Mucosa of rectum (tissue), 2 donors: ENCODE measurements at regions not wholly inside any gene's neighbourhood (a gene's known extent, or its start where the extent isn't known, plus 50 kb on each side); places are given as distances from the start of the nearest gene placed in this dataset.

ENCODE experiments used
- H3K27ac ChIP-seq, 2 donors: one replicate each; pipeline ENCODE4 v1.7.0; 2013; ENCODE audit warnings: inconsistent platforms in 2 of 2, low read depth in 2 of 2, low read length in 2 of 2
- H3K27me3 ChIP-seq, 2 donors: one replicate each; pipeline ENCODE4 v1.7.0; 2013; ENCODE audit warnings: low read length in 2 of 2; ENCODE audit not compliant: control insufficient read depth in 2 of 2, insufficient read depth in 2 of 2
- H3K36me3 ChIP-seq, 2 donors: one replicate each; pipeline ENCODE4 v1.7.0; 2013; ENCODE audit warnings: low read length in 2 of 2; ENCODE audit not compliant: control insufficient read depth in 2 of 2, insufficient read depth in 2 of 2
- H3K4me1 ChIP-seq, 2 donors: one replicate each; pipeline ENCODE4 v1.7.0; 2013; ENCODE audit warnings: low read length in 2 of 2, mild to moderate bottlenecking in 1 of 2; ENCODE audit not compliant: control insufficient read depth in 2 of 2, insufficient read depth in 2 of 2
- H3K4me3 ChIP-seq, 2 donors: one replicate each; pipeline ENCODE4 v1.7.0; 2013; ENCODE audit warnings: low read length in 2 of 2
- H3K9ac ChIP-seq, 2 donors: one replicate each; pipeline ENCODE4 v1.7.0; 2013; ENCODE audit warnings: low read length in 2 of 2, low read depth in 1 of 2, mild to moderate bottlenecking in 1 of 2
- H3K9me3 ChIP-seq, 2 donors: one replicate each; pipeline ENCODE4 v1.7.0; 2013; ENCODE audit warnings: low read length in 2 of 2; ENCODE audit not compliant: control insufficient read depth in 2 of 2
- donor health status: healthy.
- donor health status: Normal muscosa, but diverticular disease.

DNA sequence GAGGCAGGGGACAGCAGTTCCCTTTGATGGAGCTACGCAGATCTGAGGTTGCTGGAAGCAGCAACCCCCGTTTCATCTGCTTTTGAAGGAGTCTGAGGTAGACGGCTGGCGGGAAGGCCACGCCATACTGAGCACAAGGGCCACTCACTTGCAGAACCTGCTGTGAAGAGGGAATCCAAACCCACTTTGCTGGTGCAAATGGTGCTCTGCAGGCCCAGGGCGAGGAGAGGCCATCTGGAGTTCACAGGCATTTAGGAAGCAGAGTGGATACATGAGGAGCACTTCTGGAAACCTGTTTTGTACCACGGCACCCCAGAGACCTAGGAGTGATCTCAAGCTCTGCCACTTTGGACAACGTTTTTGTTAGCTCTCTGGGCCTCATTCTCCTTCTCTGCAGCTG, 227.8 kb downstream of the UQCRFS1 start:
- H3K27me3 ChIP-seq = no peaks in the 10 kb centered on the region
- no peaks in the 10 kb centered on the region for H3K36me3 ChIP-seq
- H3K27ac ChIP-seq = no peak overlapping the region
- no peak overlapping the region for H3K4me3 ChIP-seq
- no peak overlapping the region for H3K9ac ChIP-seq
- no peaks in the 10 kb centered on the region for H3K9me3 ChIP-seq
- H3K4me1 ChIP-seq = no peaks in the 10 kb centered on the region

DNA sequence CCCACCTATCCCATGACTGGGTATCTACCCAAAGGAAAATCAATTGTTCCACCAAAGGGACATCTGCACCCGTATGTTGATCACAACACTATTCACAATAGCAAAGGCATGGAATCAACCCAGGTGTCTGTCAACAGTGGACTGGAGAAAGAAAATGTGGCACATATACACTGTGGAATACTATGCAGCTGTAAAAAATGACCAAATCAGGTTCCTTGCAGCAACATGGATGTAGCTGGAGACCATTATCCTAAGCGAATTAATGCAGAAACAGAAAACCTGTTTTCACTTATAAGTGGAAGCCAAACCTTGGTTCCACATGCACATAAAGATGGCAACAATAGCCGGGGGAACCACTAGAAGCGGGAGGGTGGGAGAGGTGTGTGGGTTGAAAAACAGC, 228.6 kb downstream of the UQCRFS1 start:
- no peaks in the 10 kb centered on the region for H3K27me3 ChIP-seq
- no peaks in the 10 kb centered on the region for H3K36me3 ChIP-seq
- H3K27ac ChIP-seq = no peak overlapping the region
- no peak overlapping the region for H3K9ac ChIP-seq
- no peak overlapping the region for H3K4me3 ChIP-seq
- H3K9me3 ChIP-seq = no peaks in the 10 kb centered on the region
- H3K4me1 ChIP-seq = no peaks in the 10 kb centered on the region

DNA sequence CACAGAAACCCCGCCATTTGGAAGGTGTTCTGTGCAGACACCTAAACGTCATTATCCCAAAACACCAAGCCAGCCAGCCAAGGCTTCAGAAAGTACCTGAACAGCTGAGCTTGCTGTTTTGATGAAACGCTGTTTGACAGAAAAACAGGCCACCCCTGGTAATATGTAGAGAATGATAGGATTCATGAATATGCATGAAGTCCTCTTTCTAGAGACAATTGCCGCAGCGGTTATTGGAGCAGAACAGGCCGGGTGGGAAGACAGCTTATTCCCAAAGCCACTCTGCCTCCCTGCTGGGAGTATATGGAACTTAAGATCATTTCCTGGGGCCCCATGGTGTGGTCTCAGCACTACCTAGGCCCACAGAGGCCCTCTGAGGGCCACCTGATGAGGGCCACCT, 229.5 kb downstream of the UQCRFS1 start:
- Histone ChIP-seq H3K4me3 (no peak overlapping the region), H3K9ac (no peak overlapping the region), H3K27me3 (no peaks in the 10 kb centered on the region), H3K4me1 (no peaks in the 10 kb centered on the region), H3K9me3 (no peaks in the 10 kb centered on the region), H3K36me3 (no peaks in the 10 kb centered on the region), H3K27ac (no peak overlapping the region)

DNA sequence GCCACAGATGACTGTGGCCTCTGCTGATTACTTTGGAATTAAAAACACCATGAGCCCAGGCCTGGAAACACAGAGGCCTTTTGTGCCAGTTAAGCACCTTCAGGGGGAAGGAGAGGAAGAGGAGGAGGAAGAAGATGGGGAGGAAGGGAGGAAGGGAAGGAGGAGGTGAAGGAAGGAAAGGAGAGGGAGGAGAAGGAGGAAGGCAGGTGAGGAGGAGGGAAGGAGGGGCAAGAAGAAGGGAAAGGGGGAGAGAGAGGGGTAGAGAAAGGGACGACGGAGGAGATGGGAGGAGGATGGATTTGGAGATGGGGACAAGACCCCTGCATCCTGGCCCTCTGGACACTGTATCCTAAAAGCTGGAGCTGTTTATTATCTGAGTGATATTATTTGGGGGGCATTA, 231.0 kb downstream of the UQCRFS1 start:
- Histone ChIP-seq H3K27me3 (no peaks in the 10 kb centered on the region), H3K9ac (no peak overlapping the region), H3K27ac (no peak overlapping the region), H3K4me1 (no peaks in the 10 kb centered on the region), H3K9me3 (no peaks in the 10 kb centered on the region), H3K36me3 (no peaks in the 10 kb centered on the region), H3K4me3 (no peak overlapping the region)

DNA sequence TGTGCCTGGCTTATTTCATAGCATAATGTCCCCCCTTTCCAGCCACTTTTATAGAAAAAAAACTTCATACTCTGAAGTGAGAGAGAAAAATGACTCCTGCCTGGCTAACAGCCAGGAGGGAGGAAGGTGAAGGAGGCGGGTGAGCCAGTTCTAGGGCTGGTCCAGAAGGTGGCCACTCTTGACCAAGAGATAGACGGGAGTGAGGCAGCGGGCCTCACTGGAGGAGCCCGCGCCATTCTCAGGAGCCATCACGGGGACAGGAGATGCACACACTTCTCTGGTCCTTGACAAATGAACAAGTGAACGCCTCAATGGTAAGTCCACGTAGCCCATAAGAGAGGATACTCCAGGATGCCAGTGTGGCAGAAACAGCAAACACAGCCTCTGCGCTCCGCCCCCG, 231.4 kb downstream of the UQCRFS1 start:
- Histone ChIP-seq H3K9me3 (no peaks in the 10 kb centered on the region), H3K4me3 (no peak overlapping the region), H3K27ac (no peak overlapping the region), H3K4me1 (no peaks in the 10 kb centered on the region), H3K27me3 (no peaks in the 10 kb centered on the region), H3K9ac (no peak overlapping the region), H3K36me3 (no peaks in the 10 kb centered on the region)

DNA sequence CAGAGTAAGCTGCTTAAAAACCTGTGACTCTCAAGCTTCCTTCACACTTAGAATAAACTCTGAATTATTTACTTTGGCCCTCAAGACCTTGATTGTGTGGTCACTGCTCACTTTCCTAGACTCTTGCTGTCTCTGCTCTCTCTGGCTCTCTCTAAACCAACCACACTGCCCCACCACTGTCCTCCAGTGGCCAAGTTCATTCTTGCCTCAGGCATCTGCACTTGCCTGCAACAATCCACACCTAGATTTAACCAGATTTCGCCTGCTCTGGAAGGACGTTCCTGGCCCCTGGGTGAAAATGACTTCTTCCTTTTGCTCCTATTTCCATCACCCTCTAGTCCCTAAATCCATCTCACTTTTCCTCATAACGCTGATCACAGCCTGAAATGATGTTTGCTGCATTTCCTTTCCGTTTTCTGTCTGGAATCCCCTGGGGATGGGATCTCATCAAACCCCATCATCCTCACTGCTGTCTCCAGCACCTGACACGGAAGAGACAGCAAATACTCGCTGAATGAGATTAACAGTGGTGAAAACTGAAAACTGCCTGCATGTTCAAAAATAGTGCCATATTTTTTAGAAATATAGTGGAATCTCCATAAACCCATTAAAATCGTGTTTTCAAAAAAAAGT, 232.6 kb downstream of the UQCRFS1 start:
- no peaks in the 10 kb centered on the region for H3K27me3 ChIP-seq
- no peaks in the 10 kb centered on the region for H3K36me3 ChIP-seq
- H3K9ac ChIP-seq = no peak overlapping the region
- H3K27ac ChIP-seq = no peak overlapping the region
- H3K4me1 ChIP-seq = no peaks in the 10 kb centered on the region
- H3K9me3 ChIP-seq = no peaks in the 10 kb centered on the region
- H3K4me3 ChIP-seq = no peak overlapping the region

DNA sequence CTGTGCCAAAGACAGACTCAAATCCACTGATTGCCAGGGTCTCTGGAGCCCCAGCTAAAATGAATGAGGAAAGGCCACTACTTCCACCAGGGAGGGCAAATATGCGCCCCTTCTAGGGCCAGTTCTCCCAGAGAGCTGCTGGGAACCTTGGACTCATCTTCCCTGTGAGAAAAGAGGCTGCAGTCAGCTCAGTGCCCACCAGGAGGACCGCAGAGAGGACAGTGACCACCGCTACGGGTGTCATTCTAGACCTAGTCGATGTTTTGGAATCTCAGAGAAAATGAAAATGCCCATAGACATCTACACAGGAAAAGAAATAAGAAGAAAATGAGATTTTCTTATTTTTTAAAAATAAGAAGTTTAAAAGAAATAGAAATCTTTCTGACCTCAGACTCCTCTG, 235.1 kb downstream of the UQCRFS1 start:
- Histone ChIP-seq H3K27ac (no peak overlapping the region), H3K4me1 (no peaks in the 10 kb centered on the region), H3K9ac (no peak overlapping the region), H3K27me3 (no peaks in the 10 kb centered on the region), H3K36me3 (no peaks in the 10 kb centered on the region), H3K9me3 (no peaks in the 10 kb centered on the region), H3K4me3 (no peak overlapping the region)

DNA sequence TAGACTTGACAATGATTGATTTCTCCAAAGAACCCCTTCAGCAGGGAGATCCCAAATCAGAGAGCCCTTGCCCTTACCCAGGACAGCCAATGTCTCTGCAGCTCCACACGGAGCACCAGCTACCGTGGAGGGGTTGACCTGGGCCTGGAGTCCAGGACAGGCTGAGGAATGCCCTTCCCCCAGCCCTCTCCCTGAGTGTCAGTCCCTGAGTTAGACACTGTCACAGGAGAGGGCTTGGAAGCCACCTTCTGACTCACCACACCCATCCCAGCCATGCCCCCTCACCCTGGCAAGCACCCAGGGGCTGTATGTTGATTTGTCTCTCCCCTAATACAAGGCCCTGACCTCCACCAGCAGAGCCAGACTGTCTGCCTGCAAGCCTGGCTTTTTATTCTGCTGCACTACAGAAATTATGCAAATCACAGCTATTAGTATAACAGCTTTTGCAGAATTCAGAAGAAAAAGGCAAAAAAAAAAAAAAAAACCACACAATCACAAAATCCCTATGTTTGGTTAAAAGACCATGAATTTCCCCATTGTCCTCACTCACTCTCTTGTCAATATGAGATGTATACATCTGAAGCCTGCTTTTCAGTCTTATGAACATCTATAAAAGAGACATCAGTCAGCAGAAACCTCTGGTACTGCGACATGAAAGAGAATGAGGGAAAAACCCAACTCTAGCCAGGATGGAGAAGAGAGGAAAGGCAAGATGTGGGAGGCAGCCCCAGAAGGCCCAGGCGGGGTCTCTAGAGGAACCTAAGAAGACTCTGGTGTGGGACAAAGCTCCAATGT, 240.7 kb downstream of the UQCRFS1 start:
- no peaks in the 10 kb centered on the region for H3K9me3 ChIP-seq
- no peak overlapping the region for H3K27ac ChIP-seq
- H3K27me3 ChIP-seq = no peaks in the 10 kb centered on the region
- no peaks in the 10 kb centered on the region for H3K36me3 ChIP-seq
- H3K9ac ChIP-seq = no peak overlapping the region
- H3K4me1 ChIP-seq = no peaks in the 10 kb centered on the region
- no peak overlapping the region for H3K4me3 ChIP-seq

DNA sequence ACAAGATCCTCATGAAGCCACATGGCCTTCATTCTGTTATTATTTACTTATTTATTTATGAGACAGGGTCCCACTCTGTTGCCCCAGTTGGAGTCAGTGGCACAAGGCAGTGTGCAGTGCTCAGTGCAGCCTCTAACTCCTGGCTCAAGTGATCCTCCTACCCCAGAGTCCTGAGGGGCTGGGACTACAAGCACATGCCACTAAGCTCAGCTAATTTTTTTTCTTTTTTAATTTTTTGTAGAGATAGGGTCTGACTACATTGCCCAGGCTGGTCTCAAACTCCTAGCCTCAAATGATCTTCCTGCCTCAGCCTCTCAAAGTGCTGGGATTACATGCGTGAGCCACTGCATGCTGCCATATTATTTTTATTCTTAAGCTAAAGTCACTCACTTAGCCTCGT, 241.4 kb downstream of the UQCRFS1 start:
- H3K36me3 ChIP-seq = no peaks in the 10 kb centered on the region
- H3K9ac ChIP-seq = no peak overlapping the region
- H3K4me1 ChIP-seq = no peaks in the 10 kb centered on the region
- H3K9me3 ChIP-seq = no peaks in the 10 kb centered on the region
- H3K27ac ChIP-seq = no peak overlapping the region
- no peak overlapping the region for H3K4me3 ChIP-seq
- H3K27me3 ChIP-seq = no peaks in the 10 kb centered on the region

DNA sequence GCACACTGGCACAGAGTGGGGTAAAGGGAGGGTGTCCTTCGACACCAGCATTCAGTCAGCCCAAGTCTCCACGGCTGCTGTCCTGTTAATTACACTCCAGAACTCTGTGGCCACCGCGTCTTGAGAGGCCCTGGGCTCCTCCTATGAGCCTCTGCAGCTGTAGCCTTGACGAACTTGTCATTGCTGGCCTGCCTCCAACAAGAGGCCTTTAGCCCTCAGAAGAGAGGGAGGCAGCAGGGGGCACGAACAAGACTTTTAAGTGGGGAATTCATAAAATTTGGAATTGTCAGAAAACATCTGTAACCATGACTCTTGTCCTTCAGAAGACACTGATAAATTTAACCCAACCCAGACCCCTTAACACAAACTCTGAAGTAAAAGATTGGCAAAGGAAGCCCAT, 241.9 kb downstream of the UQCRFS1 start:
- Histone ChIP-seq H3K9me3 (no peaks in the 10 kb centered on the region), H3K4me1 (no peaks in the 10 kb centered on the region), H3K9ac (no peak overlapping the region), H3K27ac (no peak overlapping the region), H3K36me3 (no peaks in the 10 kb centered on the region), H3K27me3 (no peaks in the 10 kb centered on the region), H3K4me3 (no peak overlapping the region)
